Heart left ventricle (tissue), 13 donors: ENCODE measurements at regions not wholly inside any gene's neighbourhood (a gene's known extent, or its start where the extent isn't known, plus 50 kb on each side); places are given as distances from the start of the nearest gene placed in this dataset.

Experiments used
- POLR2A ChIP-seq, 2 donors: fragments of 450-650 bp; IDR thresholded peaks; one replicate each; pipeline ENCODE4 v1.6.1; 2017; ENCODE audit warnings: antibody characterized with exemption in 2 of 2, mild to moderate bottlenecking in 2 of 2, moderate library complexity in 2 of 2
- TF ChIP-seq, protein P1 (sequence below), 12 donors: fragments of 200-600 bp; sonication (generic) in 4 of 12; IDR thresholded peaks; one replicate each; pipeline versions ENCODE4 v1.5.0 to v1.8.0; 2018 to 2022; ENCODE audit warnings: antibody characterized with exemption in 12 of 12, mild to moderate bottlenecking in 5 of 12
- donor health status: ischemic (EF 13 %, LVEDD 7.1; RV severe dilation, severe dysfunction).
- donor health status: DM: no; HTN: yes; CAD: no.
- donor health status: DM: no; HTN: no; CAD: no.
- donor health status: ischemic (EF 25% LVEDD 6.9; RV normal size, moderate dysfunction).
- donor health status: ischemic (EF 25% LVEDD 5.7; RV mildly dilated, moderate dysfunction).
- donor health status: ischemic (EF 35%, LVEDD 5.7; RV mildly dilated, moderate dysfunction).
- donor health status: nonischemic (EF 11% LVEDD 7.7; RV severe dilation, severe dysfunction).
- donor health status: DM: yes; HTN: yes; CAD: no.
- donor health status: PGD.
- donor health status: ischemic (EF 29% LVEDD 5.4; RV normal size, mild dysfunction).
- donor health status: nonischemic (EF 23%, LVEDD 6.1; RV moderate dilation, normal function).

DNA sequence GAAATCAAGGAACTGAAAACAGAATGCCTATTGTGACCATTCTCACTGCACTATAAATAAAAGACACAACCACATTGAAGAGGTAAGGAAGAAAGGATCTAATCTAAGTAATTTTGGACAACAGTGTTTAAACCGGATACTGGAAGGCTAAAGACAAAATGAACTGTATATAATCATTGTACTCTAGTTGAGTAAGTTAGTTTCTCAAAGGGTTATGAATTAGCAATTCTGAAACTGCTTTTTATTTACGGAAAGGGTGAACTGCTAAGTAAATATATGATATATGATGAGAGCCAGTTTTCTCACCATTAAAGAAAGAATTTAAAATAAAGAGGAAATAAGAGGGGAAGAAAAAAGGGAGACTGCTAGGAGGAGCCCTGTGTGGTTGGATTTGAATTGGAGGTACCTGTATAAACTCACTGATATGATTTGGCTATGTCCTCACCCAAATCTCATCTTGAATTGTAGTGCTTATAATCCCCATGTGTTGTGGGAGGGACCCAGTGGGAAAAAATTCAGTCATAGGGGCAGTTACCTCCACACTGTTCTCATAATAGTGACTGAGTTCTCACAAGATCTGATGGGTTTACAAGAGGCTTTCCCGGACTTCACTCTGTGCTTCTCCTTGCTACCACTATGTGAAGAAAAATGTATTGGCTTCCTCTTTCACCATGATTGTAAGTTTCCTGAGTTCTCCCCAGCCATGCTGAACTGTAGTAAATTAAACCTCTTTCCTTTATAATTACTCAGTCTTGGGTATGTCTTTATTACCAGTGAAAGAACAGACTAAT is 607.7 kb downstream of the PYDC2 start:
- TF ChIP-seq, protein P1, sequence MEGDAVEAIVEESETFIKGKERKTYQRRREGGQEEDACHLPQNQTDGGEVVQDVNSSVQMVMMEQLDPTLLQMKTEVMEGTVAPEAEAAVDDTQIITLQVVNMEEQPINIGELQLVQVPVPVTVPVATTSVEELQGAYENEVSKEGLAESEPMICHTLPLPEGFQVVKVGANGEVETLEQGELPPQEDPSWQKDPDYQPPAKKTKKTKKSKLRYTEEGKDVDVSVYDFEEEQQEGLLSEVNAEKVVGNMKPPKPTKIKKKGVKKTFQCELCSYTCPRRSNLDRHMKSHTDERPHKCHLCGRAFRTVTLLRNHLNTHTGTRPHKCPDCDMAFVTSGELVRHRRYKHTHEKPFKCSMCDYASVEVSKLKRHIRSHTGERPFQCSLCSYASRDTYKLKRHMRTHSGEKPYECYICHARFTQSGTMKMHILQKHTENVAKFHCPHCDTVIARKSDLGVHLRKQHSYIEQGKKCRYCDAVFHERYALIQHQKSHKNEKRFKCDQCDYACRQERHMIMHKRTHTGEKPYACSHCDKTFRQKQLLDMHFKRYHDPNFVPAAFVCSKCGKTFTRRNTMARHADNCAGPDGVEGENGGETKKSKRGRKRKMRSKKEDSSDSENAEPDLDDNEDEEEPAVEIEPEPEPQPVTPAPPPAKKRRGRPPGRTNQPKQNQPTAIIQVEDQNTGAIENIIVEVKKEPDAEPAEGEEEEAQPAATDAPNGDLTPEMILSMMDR (IDR thresholded peaks at IDR 0.05) = no peak
- no peak for TF ChIP-seq POLR2A (IDR thresholded peaks at IDR 0.05)
